Esophagus muscularis mucosa (tissue), 4 donors: ENCODE measurements at regions not wholly inside any gene's neighbourhood (a gene's known extent, or its start where the extent isn't known, plus 50 kb on each side); places are given as distances from the start of the nearest gene placed in this dataset.

Experiments used
- DNase-seq: peaks from one replicate; pipeline ENCODE4 v3.0.0-alpha.2; 2017; ENCODE audit errors: extremely low spot score
- H3K27ac ChIP-seq, 4 donors: fragments of 200-600 bp; sonication (generic); replicated peaks in 1 of 4; 1 replicate in 3 of 4; 2 replicates in 1 of 4; pipeline ENCODE4 v1.5.1; 2016 to 2019; ENCODE audit warnings: mild to moderate bottlenecking in 1 of 4
- H3K27me3 ChIP-seq, 4 donors: fragments of 200-600 bp; sonication (generic); one replicate each; pipeline versions ENCODE4 v1.5.1 to v1.6.0; 2016 to 2019
- H3K36me3 ChIP-seq, 4 donors: fragments of 200-600 bp; sonication (generic); one replicate each; pipeline ENCODE4 v1.5.1; 2016 to 2019
- H3K4me1 ChIP-seq, 4 donors: fragments of 200-600 bp; sonication (generic); one replicate each; pipeline ENCODE4 v1.5.1; 2016 to 2019
- H3K4me3 ChIP-seq, 4 donors: fragments of 200-600 bp; sonication (generic); 1 replicate in 2 of 4; 2 replicates in 2 of 4; pipeline ENCODE4 v1.5.1; 2016 to 2019; ENCODE audit warnings: mild to moderate bottlenecking in 4 of 4, moderate library complexity in 1 of 4
- H3K9me3 ChIP-seq, 4 donors: fragments of 200-600 bp; sonication (generic); 1 replicate in 3 of 4; 2 replicates in 1 of 4; pipeline ENCODE4 v1.5.1; 2016 to 2019
- CTCF ChIP-seq, 3 experiments: fragments of 200-600 bp in 2 of 3; fragments of 450-650 bp in 1 of 3; sonication (generic) in 2 of 3; IDR thresholded peaks; one replicate each; pipeline ENCODE4 v1.5.1; 2017 to 2019; ENCODE audit warnings: antibody characterized with exemption in 3 of 3, mild to moderate bottlenecking in 2 of 3, moderate library complexity in 1 of 3
- EP300 ChIP-seq: sonication (generic); formaldehyde crosslinking; IDR thresholded peaks from one replicate; pipeline ENCODE4 v1.6.1; 2017; ENCODE audit warnings: antibody characterized with exemption
- POLR2A ChIP-seq: fragments of 450-650 bp; IDR thresholded peaks from one replicate; pipeline ENCODE4 v1.6.1; 2017; ENCODE audit warnings: antibody characterized with exemption, moderate library complexity, mild to moderate bottlenecking, low read depth
- POLR2AphosphoS5 ChIP-seq, 2 donors: sonication (generic); formaldehyde crosslinking; IDR thresholded peaks; one replicate each; pipeline ENCODE4 v1.6.1; 2017; ENCODE audit warnings: antibody characterized with exemption in 2 of 2
- whole genome bisulfite sequencing: methylation state at CpG from one replicate; pipeline ENCODE4 v1.1.5; 2018; 5-methylcytosine and 5-hydroxymethylcytosine counted together
- intact Hi-C: fragments of 100-400 bp; cut with DNase I; formaldehyde crosslinking; loops from one replicate; pipeline ENCODE4 v1.15.1; 2023

GRCh38 chr2:220882507-220882906, 689.6 kb downstream of the EPHA4 start:
- no peaks in the 10 kb centered on the region for H3K4me1 ChIP-seq
- no peaks in the 10 kb centered on the region for H3K9me3 ChIP-seq
- H3K36me3 ChIP-seq: no peaks in the 10 kb centered on the region
- H3K4me3 ChIP-seq: no peak overlapping the region
- DNase-seq: no peak
- intact Hi-C loops: no loop called here
- no peaks in the 10 kb centered on the region for H3K27me3 ChIP-seq
- H3K27ac ChIP-seq: no peak overlapping the region
- TF ChIP-seq POLR2AphosphoS5 (IDR thresholded peaks at IDR 0.05): no peak
- no peak for TF ChIP-seq POLR2A
- TF ChIP-seq CTCF (IDR thresholded peaks at IDR 0.05): no peak
- TF ChIP-seq EP300: no peak

- Histone ChIP-seq H3K36me3 (no peaks in the 10 kb centered on the region), H3K27ac (no peak overlapping the region), H3K27me3 (no peaks in the 10 kb centered on the region), H3K4me1 (no peaks in the 10 kb centered on the region), H3K4me3 (no peak overlapping the region), H3K9me3 (no peaks in the 10 kb centered on the region)
- WGBS: 68% methylated on average over 4 of the region's 4 CpGs
- TF ChIP-seq POLR2AphosphoS5 (IDR thresholded peaks at IDR 0.05) (no peak), POLR2A (no peak), EP300 (no peak), CTCF (IDR thresholded peaks at IDR 0.05) (no peak)
- DNase-seq: no peak
- intact Hi-C loops: no loop called here
Measured at GRCh38 chr2:220885593-220885992, 686.5 kb downstream of the EPHA4 start.

- no peaks in the 10 kb centered on the region for H3K9me3 ChIP-seq
- WGBS: 78% methylated on average over 6 of the region's 6 CpGs
- no peak for DNase-seq
- H3K4me3 ChIP-seq: no peak overlapping the region
- TF ChIP-seq CTCF (IDR thresholded peaks at IDR 0.05) (no peak), POLR2AphosphoS5 (IDR thresholded peaks at IDR 0.05) (no peak), POLR2A (no peak), EP300 (no peak)
- no peaks in the 10 kb centered on the region for H3K36me3 ChIP-seq
- no peaks in the 10 kb centered on the region for H3K27me3 ChIP-seq
- H3K4me1 ChIP-seq: no peaks in the 10 kb centered on the region
- intact Hi-C loops: no loop called here
- no peak overlapping the region for H3K27ac ChIP-seq
Measured at GRCh38 chr2:220887271-220887870, 684.7 kb downstream of the EPHA4 start.

- Histone ChIP-seq H3K27me3 (no peaks in the 10 kb centered on the region), H3K27ac (no peak overlapping the region), H3K36me3 (no peaks in the 10 kb centered on the region), H3K9me3 (no peaks in the 10 kb centered on the region), H3K4me1 (no peaks in the 10 kb centered on the region), H3K4me3 (no peak overlapping the region)
- TF ChIP-seq CTCF (IDR thresholded peaks at IDR 0.05) (no peak), EP300 (no peak), POLR2A (no peak), POLR2AphosphoS5 (IDR thresholded peaks at IDR 0.05) (no peak)
- no peak for DNase-seq
- WGBS: 71% methylated on average over 6 of the region's 6 CpGs
- intact Hi-C loops: no loop called here
Measured at GRCh38 chr2:220887876-220888275, 684.2 kb downstream of the EPHA4 start.

- Histone ChIP-seq H3K27me3 (no peaks in the 10 kb centered on the region), H3K4me3 (no peak overlapping the region), H3K36me3 (no peaks in the 10 kb centered on the region), H3K27ac (no peak overlapping the region), H3K4me1 (no peaks in the 10 kb centered on the region), H3K9me3 (no peaks in the 10 kb centered on the region)
- DNase-seq: no peak
- TF ChIP-seq POLR2A (no peak), EP300 (no peak)
- 86% methylated on average over 3 of the region's 3 CpGs for WGBS
- intact Hi-C loops: no loop called here
Measured at GRCh38 chr2:220890931-220891330, 681.2 kb downstream of the EPHA4 start.
